HepG2 (cell line): ENCODE measurements at regions not wholly inside any gene's neighbourhood (a gene's known extent, or its start where the extent isn't known, plus 50 kb on each side); places are given as distances from the start of the nearest gene placed in this dataset.

Experiments used
- ATAC-seq: fragments of 200-7000 bp; cut with Tn5 transposase; 3 replicates; pipeline ENCODE4 v1.9.1; 2020; ENCODE audit warnings: mild to moderate bottlenecking, moderate library complexity
- BruUV-seq: library from RNA; stranded (reverse); fragments of 400-500 nt; replicated peaks from 2 replicates; lab custom pipeline; 2021; lab: Mats Ljungman, UMichigan
- CTCF ChIA-PET: fragments of 300-600 bp; formaldehyde crosslinking; extraction: SDS; loops from one replicate; lab custom pipeline; 2021; ENCODE audit warnings: low total read pairs, inconsistent platforms, low intra/inter-chr PET ratio; lab: Yijun Ruan, JAX
- POLR2A ChIA-PET: fragments of 350-600 bp; sonication (Branson Sonifier 250); formaldehyde crosslinking; loops from one replicate; lab custom pipeline; 2020; ENCODE audit warnings: antibody characterized with exemption, inconsistent platforms; lab: Yijun Ruan, JAX
- DNase-seq: peaks from one replicate; pipeline ENCODE4 v3.0.0-alpha.2; 2015; ENCODE audit warnings: low spot score
- FAIRE-seq: peaks from 3 replicates; lab custom pipeline; 2011; peaks lifted over from hg19 to GRCh38; lab: Jason Lieb, UNC
- H2AFZ ChIP-seq: one replicate; pipeline ENCODE4 v1.6.1; 2011; ENCODE audit warnings: low read length, inconsistent platforms
- H3K27ac ChIP-seq: fragments of 300-600 bp; 3 replicates; pipeline ENCODE4 v1.8.0; 2011; ENCODE audit warnings: mixed run types, mild to moderate bottlenecking, mixed read lengths, low read length, inconsistent platforms; ENCODE audit not compliant: insufficient read depth; ENCODE audit errors: extremely low read length
- H3K27me3 ChIP-seq, 2 experiments: fragments of 200-600 bp in 1 of 2; 2 replicates in 1 of 2; 3 replicates in 1 of 2; pipeline versions ENCODE4 v1.6.0 to v1.8.0; 2011; ENCODE audit warnings: low read length in 2 of 2, mild to moderate bottlenecking in 2 of 2, moderate library complexity in 2 of 2, inconsistent platforms in 1 of 2; ENCODE audit not compliant: insufficient read depth in 2 of 2, control insufficient read depth in 1 of 2
- H3K36me3 ChIP-seq, 2 experiments: fragments of 200-600 bp in 1 of 2; replicated peaks in 1 of 2; 2 replicates in 1 of 2; 3 replicates in 1 of 2; pipeline versions ENCODE4 v1.5.1 to v1.8.0; 2011; ENCODE audit warnings: low read length in 2 of 2, inconsistent platforms in 1 of 2; ENCODE audit not compliant: insufficient read depth in 2 of 2, control insufficient read depth in 1 of 2
- H3K4me1 ChIP-seq: 2 replicates; pipeline ENCODE4 v1.5.1; 2012; ENCODE audit warnings: low read length, inconsistent platforms; ENCODE audit not compliant: insufficient read depth
- H3K4me2 ChIP-seq: 2 replicates; pipeline ENCODE4 v1.6.0; 2011; ENCODE audit warnings: low read depth, low read length, inconsistent platforms
- H3K4me3 ChIP-seq, 3 experiments: fragments of 200-600 bp in 1 of 3; sonication (generic), shearing (Covaris generic) in 1 of 3; replicated peaks in 1 of 3; 2 replicates each; pipeline ENCODE4 v1.5.1; 2011 to 2016; ENCODE audit warnings: low read length in 3 of 3, inconsistent platforms in 2 of 3, low read depth in 2 of 3, mild to moderate bottlenecking in 2 of 3, control low read depth in 1 of 3, mixed read lengths in 1 of 3; ENCODE audit not compliant: insufficient read depth in 1 of 3
- H3K79me2 ChIP-seq: one replicate; pipeline ENCODE4 v1.6.1; 2011; ENCODE audit warnings: low read length, inconsistent platforms; ENCODE audit not compliant: insufficient read depth
- H3K9ac ChIP-seq: 2 replicates; pipeline ENCODE4 v1.6.0; 2011; ENCODE audit warnings: mild to moderate bottlenecking, low read depth, low read length, inconsistent platforms; ENCODE audit not compliant: insufficient read depth
- H3K9me3 ChIP-seq: 2 replicates; pipeline ENCODE4 v1.5.1; 2012; ENCODE audit warnings: mild to moderate bottlenecking, low read length
- H4K20me1 ChIP-seq: 2 replicates; pipeline ENCODE4 v1.6.0; 2011; ENCODE audit warnings: inconsistent platforms, mild to moderate bottlenecking, low read length, moderate library complexity; ENCODE audit not compliant: insufficient read depth
- DMAP1 ChIP-seq: IDR thresholded peaks from 2 replicates; pipeline ENCODE4 v1.6.1; 2016
- DRAP1 ChIP-seq: IDR thresholded peaks from 2 replicates; pipeline ENCODE4 v1.6.1; 2016; ENCODE audit warnings: missing genetic modification reagents, missing compliant biosample characterization
- FOSL2 ChIP-seq: sonication (generic); formaldehyde crosslinking; IDR thresholded peaks from 2 replicates; pipeline ENCODE4 v1.4.0; 2020; ENCODE audit warnings: missing genetic modification reagents
- HCFC1 ChIP-seq: fragments of 150-350 bp; IDR thresholded peaks from 2 replicates; pipeline ENCODE4 v1.6.1; 2014; ENCODE audit warnings: low read depth, low read length
- MXI1 ChIP-seq: IDR thresholded peaks from 3 replicates; pipeline ENCODE4 v1.6.1; 2012; ENCODE audit warnings: low read depth, low read length, inconsistent platforms, borderline replicate concordance
- NFIC ChIP-seq: IDR thresholded peaks from 2 replicates; pipeline ENCODE4 v1.6.1; 2012; ENCODE audit warnings: mild to moderate bottlenecking, low read length, inconsistent platforms
- NRL ChIP-seq: sonication (generic); formaldehyde crosslinking; IDR thresholded peaks from 2 replicates; pipeline ENCODE4 v1.5.0; 2020; ENCODE audit warnings: missing genetic modification reagents, mild to moderate bottlenecking, moderate library complexity, borderline replicate concordance
- PCBP1 ChIP-seq: fragments of 200-400 bp; formaldehyde crosslinking; IDR thresholded peaks from 2 replicates; pipeline ENCODE4 v1.6.1; 2017; ENCODE audit warnings: mild to moderate bottlenecking, low read depth, low read length, borderline replicate concordance
- PLRG1 ChIP-seq: fragments of 450-650 bp; conservative IDR thresholded peaks from 2 replicates; pipeline ENCODE4 v1.6.1; 2016
- RFXAP ChIP-seq: sonication (generic); formaldehyde crosslinking; IDR thresholded peaks from 2 replicates; pipeline ENCODE4 v1.4.0; 2020; ENCODE audit warnings: missing genetic modification reagents, borderline replicate concordance
- SNAPC5 ChIP-seq: sonication (generic); formaldehyde crosslinking; IDR thresholded peaks from 2 replicates; pipeline ENCODE4 v1.8.1; 2023; ENCODE audit warnings: mild to moderate bottlenecking, missing genetic modification reagents, borderline replicate concordance
- TEF ChIP-seq: sonication (generic); formaldehyde crosslinking; IDR thresholded peaks from 2 replicates; pipeline ENCODE4 v1.5.0; 2020; ENCODE audit warnings: missing genetic modification reagents
- YEATS4 ChIP-seq: sonication (generic); formaldehyde crosslinking; IDR thresholded peaks from 2 replicates; pipeline ENCODE4 v1.4.0; 2020; ENCODE audit warnings: missing genetic modification reagents, borderline replicate concordance
- ZBTB10 ChIP-seq: sonication (generic); formaldehyde crosslinking; IDR thresholded peaks from 2 replicates; pipeline ENCODE4 v1.4.0; 2020; ENCODE audit warnings: missing genetic modification reagents, borderline replicate concordance
- ZBTB46 ChIP-seq: sonication (generic); formaldehyde crosslinking; IDR thresholded peaks from 2 replicates; pipeline ENCODE4 v1.4.0; 2020; ENCODE audit warnings: mild to moderate bottlenecking, missing genetic modification reagents, borderline replicate concordance
- ZFP36 ChIP-seq: fragments of 150-350 bp; IDR thresholded peaks from 2 replicates; pipeline ENCODE4 v1.6.1; 2018; ENCODE audit warnings: borderline replicate concordance, low read length, low read depth; ENCODE audit not compliant: partially characterized antibody
- ZNF124 ChIP-seq: sonication (generic); formaldehyde crosslinking; IDR thresholded peaks from 2 replicates; pipeline ENCODE4 v1.4.0; 2020; ENCODE audit warnings: missing genetic modification reagents
- ZNF207 ChIP-seq: fragments of 450-650 bp; IDR thresholded peaks from 2 replicates; pipeline ENCODE4 v1.6.1; 2016; ENCODE audit warnings: antibody characterized with exemption, borderline replicate concordance
- ZNF589 ChIP-seq: sonication (generic); formaldehyde crosslinking; conservative IDR thresholded peaks from 2 replicates; pipeline ENCODE4 v1.8.0; 2022; ENCODE audit warnings: mild to moderate bottlenecking, moderate library complexity, missing genetic modification reagents
- WGBS: methylation state at CpG from one replicate; pipeline ENCODE4 v1.1.6; 2017; ENCODE audit warnings: low lambda C conversion rate; 5-methylcytosine and 5-hydroxymethylcytosine counted together
- in situ Hi-C: cut with HindIII; loops from 2 replicates; pipeline ENCODE4 v1.10.0; 2017; ENCODE audit warnings: low pct_unique_long_range_greater_than_20kb; ENCODE audit not compliant: extremely low pct_ligation_motif_present
- intact Hi-C: fragments of 100-400 bp; cut with micrococcal nuclease; formaldehyde crosslinking; loops from one replicate; pipeline ENCODE4 v1.10.0; 2022; ENCODE audit not compliant: unreplicated experiment

GRCh38 chrX:69069876-69070275 lies 95.4 kb downstream of the PJA1 start:
- intact Hi-C loops (no loop called here), in situ Hi-C loops (loop anchor here (10.0 kb wide), 1 partner anchor 245 kb away; the partner anchor contains the start of gene EFNB1)
- CTCF ChIA-PET: no interaction called here
- Histone ChIP-seq H3K4me2 (no peak overlapping the region), H3K79me2 (no peaks in the 10 kb centered on the region), H3K9ac (no peak overlapping the region), H3K36me3 (no peaks in the 10 kb centered on the region), H3K27me3 (no peaks in the 10 kb centered on the region), H3K4me3 (no peak overlapping the region), H3K4me1 (no peaks in the 10 kb centered on the region), H4K20me1 (no peaks in the 10 kb centered on the region), H2AFZ (no peak overlapping the region), H3K9me3 (no peaks in the 10 kb centered on the region), H3K27ac (no peak overlapping the region)
- 0% methylated on average over 1 of the region's 3 CpGs for WGBS
- no peak for FAIRE-seq
- ATAC-seq: no peak
- BruUV-seq: no TSS peak
- no peak for TF ChIP-seq DRAP1 (CRISPR knock-in tag)
- TF ChIP-seq FOSL2 (CRISPR knock-in tag): no peak
- no peak for TF ChIP-seq DMAP1 (CRISPR knock-in tag)
- TF ChIP-seq ZNF589: no peak
- TF ChIP-seq TEF (CRISPR knock-in tag): no peak
- TF ChIP-seq ZBTB10 (CRISPR knock-in tag): no peak
- TF ChIP-seq NFIC: no peak
- no peak for TF ChIP-seq NRL (CRISPR knock-in tag)
- no peak for TF ChIP-seq MXI1
- no peak for TF ChIP-seq ZBTB46 (CRISPR knock-in tag)
- no peak for TF ChIP-seq YEATS4 (CRISPR knock-in tag)
- TF ChIP-seq SNAPC5 (CRISPR knock-in tag): no peak
- TF ChIP-seq ZNF207: no peak
- no peak for TF ChIP-seq ZFP36
- no peak for TF ChIP-seq PCBP1
- TF ChIP-seq ZNF124 (CRISPR knock-in tag): no peak
- TF ChIP-seq PLRG1: no peak
- TF ChIP-seq RFXAP (CRISPR knock-in tag): no peak
- TF ChIP-seq HCFC1: no peak
- POLR2A ChIA-PET: no interaction called here
- DNase-seq: no peak
